ENCODE measurements at regions not wholly inside any gene's neighbourhood (a gene's known extent, or its start where the extent isn't known, plus 50 kb on each side); places are given as distances from the start of the nearest gene placed in this dataset.

GRCh38 chr13:104025303-104025702 lies 959.1 kb upstream of the SLC10A2 start:
- Histone ChIP-seq H3K4me1 (ENCODE audit: low read depth, poor library complexity, severe bottlenecking) (no peaks in the 10 kb centered on the region), H3K9ac (no peak overlapping the region), H3K36me3 (ENCODE audit: insufficient read depth) (no peaks in the 10 kb centered on the region), H3K4me3 (IDR thresholded peaks at IDR 0.05; ENCODE audit: insufficient read depth, low read depth, low read length) (no peak overlapping the region), H4K20me1 (ENCODE audit: insufficient read depth) (no peaks in the 10 kb centered on the region), H3K79me2 (ENCODE audit: insufficient read depth, low read depth) (no peaks in the 10 kb centered on the region), H3K4me2 (no peak overlapping the region), H3K27me3 (ENCODE audit: insufficient read depth, low read depth) (no peaks in the 10 kb centered on the region), H3K27ac (no peak overlapping the region), H2AFZ (ENCODE audit: low read depth) (no peak overlapping the region)
- no peak for TF ChIP-seq CTCF (conservative IDR thresholded peaks at IDR 0.05; ENCODE audit: low read depth, low read length)

GRCh38 chr13:104024416-104025170 lies 958.4 kb upstream of the SLC10A2 start:
- no peaks in the 10 kb centered on the region for H3K79me2 ChIP-seq (ENCODE audit: insufficient read depth, low read depth)
- no peaks in the 10 kb centered on the region for H4K20me1 ChIP-seq (ENCODE audit: insufficient read depth)
- no peak overlapping the region for H3K27ac ChIP-seq

GRCh38 chr13:104021806-104022397 lies 955.7 kb upstream of the SLC10A2 start:
- Histone ChIP-seq H4K20me1 (ENCODE audit: insufficient read depth) (no peaks in the 10 kb centered on the region), H3K4me1 (ENCODE audit: low read depth, poor library complexity, severe bottlenecking) (no peaks in the 10 kb centered on the region), H3K79me2 (ENCODE audit: insufficient read depth, low read depth) (no peaks in the 10 kb centered on the region), H3K9ac (no peak overlapping the region), H3K36me3 (ENCODE audit: insufficient read depth) (no peaks in the 10 kb centered on the region), H2AFZ (ENCODE audit: low read depth) (no peak overlapping the region), H3K4me2 (no peak overlapping the region), H3K27me3 (ENCODE audit: insufficient read depth, low read depth) (no peaks in the 10 kb centered on the region), H3K27ac (no peak overlapping the region), H3K4me3 (IDR thresholded peaks at IDR 0.05; ENCODE audit: insufficient read depth, low read depth, low read length) (no peak overlapping the region)
- no peak for TF ChIP-seq CTCF (conservative IDR thresholded peaks at IDR 0.05; ENCODE audit: low read depth, low read length)

More at GRCh38 chr13:104024416-104025170, 958.4 kb upstream of the SLC10A2 start:
- no peak overlapping the region for H3K4me2 ChIP-seq
- H3K4me3 ChIP-seq (IDR thresholded peaks at IDR 0.05; ENCODE audit: insufficient read depth, low read depth, low read length): no peak overlapping the region
- H3K4me1 ChIP-seq (ENCODE audit: low read depth, poor library complexity, severe bottlenecking): no peaks in the 10 kb centered on the region
- no peaks in the 10 kb centered on the region for H3K27me3 ChIP-seq (ENCODE audit: insufficient read depth, low read depth)
- no peak overlapping the region for H3K9ac ChIP-seq
- H2AFZ ChIP-seq (ENCODE audit: low read depth): no peak overlapping the region
- TF ChIP-seq CTCF (conservative IDR thresholded peaks at IDR 0.05; ENCODE audit: low read depth, low read length): no peak
- no peaks in the 10 kb centered on the region for H3K36me3 ChIP-seq (ENCODE audit: insufficient read depth)

DNA sequence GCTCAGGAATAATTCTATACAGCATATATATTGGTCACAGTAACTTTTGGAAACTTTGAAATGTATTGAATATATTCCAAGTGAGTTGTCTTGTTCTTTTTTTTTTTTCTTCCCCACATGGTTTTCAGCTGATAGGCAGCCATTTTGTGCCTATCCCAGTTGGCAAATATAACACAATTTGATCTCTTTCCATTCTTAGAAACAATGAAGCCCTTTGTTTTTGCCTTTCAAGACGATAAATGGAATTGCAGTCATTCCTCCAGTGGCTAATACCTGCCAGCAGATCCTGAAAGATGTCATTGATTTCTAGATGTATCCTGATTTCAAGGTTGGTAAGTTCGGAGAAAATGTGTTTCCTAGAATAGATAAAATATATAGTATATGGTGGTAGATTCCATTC lies 951.1 kb upstream of the SLC10A2 start:
- no peak overlapping the region for H3K27ac ChIP-seq
- H3K4me1 ChIP-seq (ENCODE audit: low read depth, poor library complexity, severe bottlenecking): no peaks in the 10 kb centered on the region
- H3K27me3 ChIP-seq (ENCODE audit: insufficient read depth, low read depth): no peaks in the 10 kb centered on the region
- H3K36me3 ChIP-seq (ENCODE audit: insufficient read depth): no peaks in the 10 kb centered on the region
- no peak overlapping the region for H3K4me2 ChIP-seq
- H3K9ac ChIP-seq: no peak overlapping the region
- no peaks in the 10 kb centered on the region for H3K79me2 ChIP-seq (ENCODE audit: insufficient read depth, low read depth)
- H4K20me1 ChIP-seq (ENCODE audit: insufficient read depth): no peaks in the 10 kb centered on the region
- H2AFZ ChIP-seq (ENCODE audit: low read depth): no peak overlapping the region
- no peak overlapping the region for H3K4me3 ChIP-seq (IDR thresholded peaks at IDR 0.05; ENCODE audit: insufficient read depth, low read depth, low read length)
- no peak for TF ChIP-seq CTCF (conservative IDR thresholded peaks at IDR 0.05; ENCODE audit: low read depth, low read length)

Measured in KMS-11 (cell line).